ENCODE measurements at regions not wholly inside any gene's neighbourhood (a gene's known extent, or its start where the extent isn't known, plus 50 kb on each side); places are given as distances from the start of the nearest gene placed in this dataset.
A peak's percentile ranks its signal among the peaks of the same experiment; 100 is the strongest.

DNA sequence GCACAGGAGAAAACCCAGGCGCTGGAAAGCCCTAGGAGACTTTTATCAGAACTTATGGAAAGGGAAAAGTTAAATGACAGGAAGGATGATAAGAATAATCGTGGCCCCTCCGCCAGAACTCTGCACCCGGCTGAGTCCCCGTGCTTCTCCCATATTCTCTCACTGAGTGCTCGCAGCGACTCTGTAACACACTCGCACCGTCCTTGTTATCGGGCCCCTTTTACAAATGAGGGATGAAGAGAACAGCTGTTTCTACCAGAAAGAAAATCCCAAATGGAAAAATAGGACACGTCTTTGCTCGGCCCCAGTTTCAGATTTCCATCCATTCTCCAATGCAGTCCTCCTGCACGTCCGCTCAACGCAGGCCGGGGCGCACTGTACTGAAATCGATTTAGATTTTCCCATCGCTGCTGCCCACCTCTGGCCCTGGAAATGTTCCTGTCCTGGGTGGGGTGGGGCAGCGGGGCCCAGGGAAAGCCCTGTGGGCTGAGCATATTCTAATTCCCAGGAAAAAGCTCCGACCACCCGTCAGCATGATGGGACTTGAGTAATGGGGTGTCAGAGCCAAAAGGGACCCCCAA lies 66.4 kb downstream of the KCNF1 start:
- TF ChIP-seq, protein P1, sequence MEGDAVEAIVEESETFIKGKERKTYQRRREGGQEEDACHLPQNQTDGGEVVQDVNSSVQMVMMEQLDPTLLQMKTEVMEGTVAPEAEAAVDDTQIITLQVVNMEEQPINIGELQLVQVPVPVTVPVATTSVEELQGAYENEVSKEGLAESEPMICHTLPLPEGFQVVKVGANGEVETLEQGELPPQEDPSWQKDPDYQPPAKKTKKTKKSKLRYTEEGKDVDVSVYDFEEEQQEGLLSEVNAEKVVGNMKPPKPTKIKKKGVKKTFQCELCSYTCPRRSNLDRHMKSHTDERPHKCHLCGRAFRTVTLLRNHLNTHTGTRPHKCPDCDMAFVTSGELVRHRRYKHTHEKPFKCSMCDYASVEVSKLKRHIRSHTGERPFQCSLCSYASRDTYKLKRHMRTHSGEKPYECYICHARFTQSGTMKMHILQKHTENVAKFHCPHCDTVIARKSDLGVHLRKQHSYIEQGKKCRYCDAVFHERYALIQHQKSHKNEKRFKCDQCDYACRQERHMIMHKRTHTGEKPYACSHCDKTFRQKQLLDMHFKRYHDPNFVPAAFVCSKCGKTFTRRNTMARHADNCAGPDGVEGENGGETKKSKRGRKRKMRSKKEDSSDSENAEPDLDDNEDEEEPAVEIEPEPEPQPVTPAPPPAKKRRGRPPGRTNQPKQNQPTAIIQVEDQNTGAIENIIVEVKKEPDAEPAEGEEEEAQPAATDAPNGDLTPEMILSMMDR (conservative IDR thresholded peaks at IDR 0.05; ENCODE audit: low read depth, low read length) = no peak
- no peak for DNase-seq (ENCODE audit: low read depth)
- no peak overlapping the region for H3K4me3 ChIP-seq (ENCODE audit: low read depth, low read length)

GRCh38 chr2:10980071-10980470 lies 68.3 kb downstream of the KCNF1 start:
- H3K4me3 ChIP-seq (ENCODE audit: low read depth, low read length) = no peak overlapping the region
- no peak for DNase-seq (ENCODE audit: low read depth)
- TF ChIP-seq, protein P1 (conservative IDR thresholded peaks at IDR 0.05; ENCODE audit: low read depth, low read length) = no peak

GRCh38 chr2:10980886-10981425 lies 69.2 kb downstream of the KCNF1 start:
- no peak for DNase-seq (ENCODE audit: low read depth)
- TF ChIP-seq, protein P1 (conservative IDR thresholded peaks at IDR 0.05; ENCODE audit: low read depth, low read length) = no peak
- H3K4me3 ChIP-seq (ENCODE audit: low read depth, low read length) = no peak overlapping the region

GRCh38 chr2:10981451-10981850 lies 69.7 kb downstream of the KCNF1 start:
- DNase-seq (ENCODE audit: low read depth) = no peak
- H3K4me3 ChIP-seq (ENCODE audit: low read depth, low read length) = no peak overlapping the region
- TF ChIP-seq, protein P1 (conservative IDR thresholded peaks at IDR 0.05; ENCODE audit: low read depth, low read length) = no peak

- TF ChIP-seq, protein P1 (conservative IDR thresholded peaks at IDR 0.05; ENCODE audit: low read depth, low read length) = no peak
- no peak overlapping the region for H3K4me3 ChIP-seq (ENCODE audit: low read depth, low read length)
- DNase-seq (ENCODE audit: low read depth) = no peak
These were observed 70.3 kb downstream of the KCNF1 start for GRCh38 chr2:10981941-10982431.

DNA sequence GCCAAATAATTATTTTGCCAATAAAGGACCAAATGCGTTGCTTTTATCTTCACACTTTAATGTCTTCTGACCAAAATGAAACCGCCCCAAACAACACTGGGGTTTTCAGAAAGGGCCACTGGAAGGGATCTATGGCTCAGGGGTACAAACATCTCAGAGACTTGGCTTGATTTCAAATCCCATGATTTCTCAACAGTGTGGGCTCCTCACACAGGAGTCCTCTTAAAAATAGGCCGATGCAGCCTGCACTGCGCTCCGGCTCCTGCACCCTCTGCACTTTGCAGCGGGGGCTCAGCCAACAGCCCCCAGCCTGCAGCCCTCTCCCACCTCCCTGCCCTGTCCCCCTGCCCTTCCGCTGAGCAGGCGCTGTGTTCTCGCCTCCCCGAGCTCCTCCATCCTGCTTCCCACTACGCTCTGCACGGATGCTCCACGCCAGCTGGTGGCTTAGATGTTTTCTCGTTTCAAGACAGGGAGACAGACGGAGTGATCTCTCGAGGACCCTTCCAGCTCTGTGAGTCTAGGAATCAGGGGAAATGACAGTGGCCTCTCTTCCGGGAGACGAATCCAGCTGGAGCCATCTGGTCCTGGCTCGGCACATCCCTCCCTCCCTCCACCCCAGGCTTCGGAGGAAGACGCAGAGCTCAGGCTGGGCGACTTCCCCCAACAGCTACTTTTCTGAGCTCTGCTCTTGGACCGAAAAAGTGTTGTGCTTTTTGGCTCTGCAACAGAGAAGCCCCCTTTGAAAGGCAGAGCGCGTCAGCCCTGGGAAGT lies 71.4 kb downstream of the KCNF1 start:
- TF ChIP-seq, protein P1 (conservative IDR thresholded peaks at IDR 0.05; ENCODE audit: low read depth, low read length) = no peak
- DNase-seq (ENCODE audit: low read depth) = no peak
- H3K4me3 ChIP-seq (ENCODE audit: low read depth, low read length) = peak overlapping the region; percentile 35
